WTC11 (cell line): ENCODE measurements at regions not wholly inside any gene's neighbourhood (a gene's known extent, or its start where the extent isn't known, plus 50 kb on each side); places are given as distances from the start of the nearest gene placed in this dataset.

Experiments used
- CTCF ChIP-seq: fragments of 200-600 bp; IDR thresholded peaks from 2 replicates; pipeline ENCODE4 v1.8.0; 2022; ENCODE audit warnings: antibody characterized with exemption
- NR2C2 ChIP-seq: sonication (generic); formaldehyde crosslinking; IDR thresholded peaks from 2 replicates; pipeline ENCODE4 v1.8.0; 2022; ENCODE audit warnings: mild to moderate bottlenecking, missing genetic modification reagents
- OVOL2 ChIP-seq: fragments of 250-450 bp; sonication (Bioruptor Pico); IDR thresholded peaks from 2 replicates; pipeline ENCODE4 v1.9.0; 2021; ENCODE audit warnings: mild to moderate bottlenecking, borderline replicate concordance
- RORB ChIP-seq: fragments of 250-450 bp; sonication (Bioruptor Pico); IDR thresholded peaks from 2 replicates; pipeline ENCODE4 v1.9.0; 2021; ENCODE audit warnings: mild to moderate bottlenecking
- SP1 ChIP-seq: sonication (generic); formaldehyde crosslinking; conservative IDR thresholded peaks from 2 replicates; pipeline ENCODE4 v1.8.1; 2022; ENCODE audit warnings: missing genetic modification reagents
- USF2 ChIP-seq: sonication (generic); formaldehyde crosslinking; IDR thresholded peaks from 2 replicates; pipeline ENCODE4 v1.8.1; 2023; ENCODE audit warnings: mild to moderate bottlenecking, missing genetic modification reagents, moderate library complexity
- ZNF219 ChIP-seq: sonication (generic); formaldehyde crosslinking; IDR thresholded peaks from 2 replicates; pipeline ENCODE4 v1.8.0; 2023; ENCODE audit warnings: missing genetic modification reagents, mild to moderate bottlenecking, borderline replicate concordance
- ZNF423 ChIP-seq: fragments of 250-450 bp; sonication (Bioruptor Pico); IDR thresholded peaks from 2 replicates; pipeline ENCODE4 v2.1.2; 2022; ENCODE audit warnings: mild to moderate bottlenecking, moderate library complexity
- TF ChIP-seq, protein P1 (sequence below): sonication (generic); formaldehyde crosslinking; conservative IDR thresholded peaks from 2 replicates; pipeline ENCODE4 v1.8.1; 2022; ENCODE audit warnings: mild to moderate bottlenecking, missing genetic modification reagents
- TF ChIP-seq, protein P2 (sequence below): sonication (generic); formaldehyde crosslinking; IDR thresholded peaks from 2 replicates; pipeline ENCODE4 v1.8.1; 2022; ENCODE audit warnings: low read depth, missing genetic modification reagents, borderline replicate concordance
- TF ChIP-seq, protein P3 (sequence below): sonication (generic); formaldehyde crosslinking; IDR thresholded peaks from 2 replicates; pipeline ENCODE4 v1.8.1; 2023; ENCODE audit warnings: mild to moderate bottlenecking, moderate library complexity, missing genetic modification reagents
- TF ChIP-seq, protein P4 (sequence below): fragments of 250-450 bp; sonication (Bioruptor Pico); IDR thresholded peaks from 2 replicates; pipeline ENCODE4 v2.1.2; 2022; ENCODE audit warnings: mild to moderate bottlenecking, moderate library complexity
- TF ChIP-seq, protein P5 (sequence below): sonication (generic); formaldehyde crosslinking; IDR thresholded peaks from 2 replicates; pipeline ENCODE4 v1.8.0; 2023; ENCODE audit warnings: missing genetic modification reagents
- TF ChIP-seq, protein P6 (sequence below): sonication (generic); formaldehyde crosslinking; IDR thresholded peaks from 2 replicates; pipeline ENCODE4 v1.8.0; 2022; ENCODE audit warnings: mild to moderate bottlenecking, missing genetic modification reagents

DNA sequence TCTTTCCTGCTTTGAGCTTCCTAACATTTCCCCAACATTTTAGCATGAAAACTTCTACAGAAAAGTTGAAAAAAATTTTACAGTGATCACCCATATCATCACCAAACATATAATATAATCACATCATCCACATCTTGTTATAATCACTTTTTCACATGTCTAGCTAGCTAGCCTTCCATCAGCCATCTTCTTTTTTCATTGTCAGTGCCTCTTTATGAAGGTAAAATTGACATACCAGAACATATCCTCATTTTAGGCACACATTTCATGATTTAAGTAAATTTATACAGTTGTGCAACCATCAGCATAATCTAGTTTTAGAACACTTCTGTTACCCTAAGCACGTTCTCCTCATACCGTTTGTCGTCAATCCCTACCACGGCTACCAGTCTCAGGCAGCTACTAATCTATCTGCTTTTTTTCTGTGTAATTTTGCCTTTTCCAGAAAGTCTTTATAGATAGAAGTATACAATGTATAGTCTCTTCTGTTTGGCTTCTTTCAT lies 73.7 kb downstream of the VEGFA start:
- TF ChIP-seq ZNF219 (CRISPR knock-in tag) (no peak), NR2C2 (CRISPR knock-in tag) (no peak), CTCF (no peak), ZNF423 (CRISPR knock-in tag) (no peak), USF2 (no peak), OVOL2 (no peak), SP1 (CRISPR knock-in tag) (no peak), RORB (CRISPR knock-in tag) (no peak)
- TF ChIP-seq, protein P1, sequence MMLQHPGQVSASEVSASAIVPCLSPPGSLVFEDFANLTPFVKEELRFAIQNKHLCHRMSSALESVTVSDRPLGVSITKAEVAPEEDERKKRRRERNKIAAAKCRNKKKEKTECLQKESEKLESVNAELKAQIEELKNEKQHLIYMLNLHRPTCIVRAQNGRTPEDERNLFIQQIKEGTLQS = no peak
- TF ChIP-seq, protein P2, sequence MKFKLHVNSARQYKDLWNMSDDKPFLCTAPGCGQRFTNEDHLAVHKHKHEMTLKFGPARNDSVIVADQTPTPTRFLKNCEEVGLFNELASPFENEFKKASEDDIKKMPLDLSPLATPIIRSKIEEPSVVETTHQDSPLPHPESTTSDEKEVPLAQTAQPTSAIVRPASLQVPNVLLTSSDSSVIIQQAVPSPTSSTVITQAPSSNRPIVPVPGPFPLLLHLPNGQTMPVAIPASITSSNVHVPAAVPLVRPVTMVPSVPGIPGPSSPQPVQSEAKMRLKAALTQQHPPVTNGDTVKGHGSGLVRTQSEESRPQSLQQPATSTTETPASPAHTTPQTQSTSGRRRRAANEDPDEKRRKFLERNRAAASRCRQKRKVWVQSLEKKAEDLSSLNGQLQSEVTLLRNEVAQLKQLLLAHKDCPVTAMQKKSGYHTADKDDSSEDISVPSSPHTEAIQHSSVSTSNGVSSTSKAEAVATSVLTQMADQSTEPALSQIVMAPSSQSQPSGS (CRISPR knock-in tag) = no peak
- TF ChIP-seq, protein P3, sequence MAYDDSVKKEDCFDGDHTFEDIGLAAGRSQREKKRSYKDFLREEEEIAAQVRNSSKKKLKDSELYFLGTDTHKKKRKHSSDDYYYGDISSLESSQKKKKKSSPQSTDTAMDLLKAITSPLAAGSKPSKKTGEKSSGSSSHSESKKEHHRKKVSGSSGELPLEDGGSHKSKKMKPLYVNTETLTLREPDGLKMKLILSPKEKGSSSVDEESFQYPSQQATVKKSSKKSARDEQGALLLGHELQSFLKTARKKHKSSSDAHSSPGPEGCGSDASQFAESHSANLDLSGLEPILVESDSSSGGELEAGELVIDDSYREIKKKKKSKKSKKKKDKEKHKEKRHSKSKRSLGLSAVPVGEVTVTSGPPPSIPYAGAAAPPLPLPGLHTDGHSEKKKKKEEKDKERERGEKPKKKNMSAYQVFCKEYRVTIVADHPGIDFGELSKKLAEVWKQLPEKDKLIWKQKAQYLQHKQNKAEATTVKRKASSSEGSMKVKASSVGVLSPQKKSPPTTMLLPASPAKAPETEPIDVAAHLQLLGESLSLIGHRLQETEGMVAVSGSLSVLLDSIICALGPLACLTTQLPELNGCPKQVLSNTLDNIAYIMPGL (CRISPR knock-in tag) = no peak
- TF ChIP-seq, protein P4, sequence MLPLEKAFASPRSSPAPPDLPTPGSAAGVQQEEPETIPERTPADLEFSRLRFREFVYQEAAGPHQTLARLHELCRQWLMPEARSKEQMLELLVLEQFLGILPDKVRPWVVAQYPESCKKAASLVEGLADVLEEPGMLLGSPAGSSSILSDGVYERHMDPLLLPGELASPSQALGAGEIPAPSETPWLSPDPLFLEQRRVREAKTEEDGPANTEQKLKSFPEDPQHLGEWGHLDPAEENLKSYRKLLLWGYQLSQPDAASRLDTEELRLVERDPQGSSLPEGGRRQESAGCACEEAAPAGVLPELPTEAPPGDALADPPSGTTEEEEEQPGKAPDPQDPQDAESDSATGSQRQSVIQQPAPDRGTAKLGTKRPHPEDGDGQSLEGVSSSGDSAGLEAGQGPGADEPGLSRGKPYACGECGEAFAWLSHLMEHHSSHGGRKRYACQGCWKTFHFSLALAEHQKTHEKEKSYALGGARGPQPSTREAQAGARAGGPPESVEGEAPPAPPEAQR (CRISPR knock-in tag) = no peak
- TF ChIP-seq, protein P5, sequence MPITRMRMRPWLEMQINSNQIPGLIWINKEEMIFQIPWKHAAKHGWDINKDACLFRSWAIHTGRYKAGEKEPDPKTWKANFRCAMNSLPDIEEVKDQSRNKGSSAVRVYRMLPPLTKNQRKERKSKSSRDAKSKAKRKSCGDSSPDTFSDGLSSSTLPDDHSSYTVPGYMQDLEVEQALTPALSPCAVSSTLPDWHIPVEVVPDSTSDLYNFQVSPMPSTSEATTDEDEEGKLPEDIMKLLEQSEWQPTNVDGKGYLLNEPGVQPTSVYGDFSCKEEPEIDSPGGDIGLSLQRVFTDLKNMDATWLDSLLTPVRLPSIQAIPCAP = no peak
- TF ChIP-seq, protein P6, sequence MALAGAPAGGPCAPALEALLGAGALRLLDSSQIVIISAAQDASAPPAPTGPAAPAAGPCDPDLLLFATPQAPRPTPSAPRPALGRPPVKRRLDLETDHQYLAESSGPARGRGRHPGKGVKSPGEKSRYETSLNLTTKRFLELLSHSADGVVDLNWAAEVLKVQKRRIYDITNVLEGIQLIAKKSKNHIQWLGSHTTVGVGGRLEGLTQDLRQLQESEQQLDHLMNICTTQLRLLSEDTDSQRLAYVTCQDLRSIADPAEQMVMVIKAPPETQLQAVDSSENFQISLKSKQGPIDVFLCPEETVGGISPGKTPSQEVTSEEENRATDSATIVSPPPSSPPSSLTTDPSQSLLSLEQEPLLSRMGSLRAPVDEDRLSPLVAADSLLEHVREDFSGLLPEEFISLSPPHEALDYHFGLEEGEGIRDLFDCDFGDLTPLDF (CRISPR knock-in tag) = no peak
